ENCODE measurements at regions not wholly inside any gene's neighbourhood (a gene's known extent, or its start where the extent isn't known, plus 50 kb on each side); places are given as distances from the start of the nearest gene placed in this dataset.
A peak's percentile ranks its signal among the peaks of the same experiment; 100 is the strongest.

DNA sequence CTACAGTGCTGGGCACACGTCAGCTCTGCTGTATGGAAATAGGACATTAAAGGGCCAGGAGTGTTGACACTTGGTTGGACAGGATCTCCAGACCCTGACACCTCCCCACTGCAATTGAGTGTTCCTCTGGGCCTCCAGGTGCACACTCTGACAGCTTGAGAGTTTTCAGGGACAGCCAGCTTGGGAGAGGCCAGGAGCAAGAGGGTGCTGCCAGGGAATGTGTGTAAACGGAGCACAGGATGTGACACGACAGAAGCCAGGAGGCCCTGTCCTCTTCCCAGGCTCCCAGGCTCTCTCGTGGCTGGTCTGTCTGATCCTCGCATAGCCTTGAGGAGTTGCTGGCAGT, 318.1 kb upstream of the HS6ST1 start:
- ChIA-PET POLR2A (ENCODE audit: low non-redundant PET) (no interaction called here), CTCF (no interaction called here)
- DNase-seq (ENCODE audit: low spot score): no peak
- intact Hi-C loops (cut with micrococcal nuclease; ENCODE audit: unreplicated experiment): no loop called here
- Histone ChIP-seq H3K4me1 (ENCODE audit: insufficient read depth, low read length, poor library complexity, severe bottlenecking) (peaks cover 49% of the 10 kb centered on the region), H3K27me3 (replicated peaks; ENCODE audit: insufficient read depth, low read depth, low read length, poor library complexity) (no peaks in the 10 kb centered on the region), H3K36me3 (ENCODE audit: insufficient read depth, low read length, poor library complexity, severe bottlenecking) (no peaks in the 10 kb centered on the region), H3K4me3 (ENCODE audit: low read depth, low read length, poor library complexity, severe bottlenecking) (no peak overlapping the region), H3K27ac (ENCODE audit: low read depth, low read length, poor library complexity, severe bottlenecking) (peak overlapping the region; percentile 62), H3K9me3 (ENCODE audit: low read depth, low read length, poor library complexity, severe bottlenecking) (no peaks in the 10 kb centered on the region)
- no peak for TF ChIP-seq EZH2 (IDR thresholded peaks at IDR 0.05; ENCODE audit: borderline replicate concordance, low read depth, low read length, poor library complexity, severe bottlenecking)
- TF ChIP-seq, protein P1, sequence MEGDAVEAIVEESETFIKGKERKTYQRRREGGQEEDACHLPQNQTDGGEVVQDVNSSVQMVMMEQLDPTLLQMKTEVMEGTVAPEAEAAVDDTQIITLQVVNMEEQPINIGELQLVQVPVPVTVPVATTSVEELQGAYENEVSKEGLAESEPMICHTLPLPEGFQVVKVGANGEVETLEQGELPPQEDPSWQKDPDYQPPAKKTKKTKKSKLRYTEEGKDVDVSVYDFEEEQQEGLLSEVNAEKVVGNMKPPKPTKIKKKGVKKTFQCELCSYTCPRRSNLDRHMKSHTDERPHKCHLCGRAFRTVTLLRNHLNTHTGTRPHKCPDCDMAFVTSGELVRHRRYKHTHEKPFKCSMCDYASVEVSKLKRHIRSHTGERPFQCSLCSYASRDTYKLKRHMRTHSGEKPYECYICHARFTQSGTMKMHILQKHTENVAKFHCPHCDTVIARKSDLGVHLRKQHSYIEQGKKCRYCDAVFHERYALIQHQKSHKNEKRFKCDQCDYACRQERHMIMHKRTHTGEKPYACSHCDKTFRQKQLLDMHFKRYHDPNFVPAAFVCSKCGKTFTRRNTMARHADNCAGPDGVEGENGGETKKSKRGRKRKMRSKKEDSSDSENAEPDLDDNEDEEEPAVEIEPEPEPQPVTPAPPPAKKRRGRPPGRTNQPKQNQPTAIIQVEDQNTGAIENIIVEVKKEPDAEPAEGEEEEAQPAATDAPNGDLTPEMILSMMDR (conservative IDR thresholded peaks at IDR 0.05; ENCODE audit: low read depth, low read length): 0 out of 2 replicates have a peak, but pooled peaks have one; percentile 0
- BruUV-seq (replicated peaks): no TSS peak

DNA sequence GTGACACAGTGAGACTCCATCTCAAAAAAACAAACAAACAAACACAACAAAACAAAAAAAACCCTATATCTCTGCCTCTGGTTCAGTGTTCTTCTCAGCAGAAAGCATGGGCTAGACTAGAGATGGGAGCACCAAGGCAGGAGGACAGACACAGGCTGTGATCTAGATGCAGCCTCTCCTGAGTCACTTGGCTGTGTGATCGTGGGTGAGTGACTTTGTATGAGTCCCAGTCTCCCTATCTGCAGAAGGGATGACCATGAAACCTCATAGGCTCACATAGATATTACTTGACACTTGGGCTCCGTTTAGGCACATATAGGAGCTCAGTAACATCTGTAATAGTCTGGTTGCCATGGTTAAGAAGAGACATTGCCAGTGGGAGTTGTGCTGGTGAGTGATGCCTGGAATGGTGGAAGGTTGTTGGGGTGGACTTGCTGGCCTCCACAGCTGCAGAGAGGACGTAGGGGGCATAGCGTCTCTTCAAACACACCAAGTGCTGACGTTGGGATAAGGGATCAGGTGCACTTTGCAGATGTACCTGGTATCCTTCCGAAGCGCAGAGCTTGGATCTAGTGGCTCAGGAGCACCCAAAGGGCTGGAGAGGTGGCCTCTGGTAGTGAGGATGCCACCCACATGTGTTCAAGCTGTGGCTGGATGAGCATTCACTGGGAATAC, 318.9 kb upstream of the HS6ST1 start:
- peaks cover 49% of the 10 kb centered on the region for H3K4me1 ChIP-seq (ENCODE audit: insufficient read depth, low read length, poor library complexity, severe bottlenecking)
- TF ChIP-seq EZH2 (IDR thresholded peaks at IDR 0.05; ENCODE audit: borderline replicate concordance, low read depth, low read length, poor library complexity, severe bottlenecking): no peak
- TF ChIP-seq, protein P1 (conservative IDR thresholded peaks at IDR 0.05; ENCODE audit: low read depth, low read length): no peak
- no peaks in the 10 kb centered on the region for H3K36me3 ChIP-seq (ENCODE audit: insufficient read depth, low read length, poor library complexity, severe bottlenecking)
- H3K9me3 ChIP-seq (ENCODE audit: low read depth, low read length, poor library complexity, severe bottlenecking): no peaks in the 10 kb centered on the region
- no peaks in the 10 kb centered on the region for H3K27me3 ChIP-seq (replicated peaks; ENCODE audit: insufficient read depth, low read depth, low read length, poor library complexity)
- POLR2A ChIA-PET (ENCODE audit: low non-redundant PET): no interaction called here
- intact Hi-C loops (cut with micrococcal nuclease; ENCODE audit: unreplicated experiment): no loop called here
- no TSS peak for BruUV-seq (replicated peaks)
- no peak for DNase-seq (ENCODE audit: low spot score)
- peak overlapping the region; percentile 72 for H3K27ac ChIP-seq (ENCODE audit: low read depth, low read length, poor library complexity, severe bottlenecking)
- CTCF ChIA-PET: no interaction called here
- no peak overlapping the region for H3K4me3 ChIP-seq (ENCODE audit: low read depth, low read length, poor library complexity, severe bottlenecking)

DNA sequence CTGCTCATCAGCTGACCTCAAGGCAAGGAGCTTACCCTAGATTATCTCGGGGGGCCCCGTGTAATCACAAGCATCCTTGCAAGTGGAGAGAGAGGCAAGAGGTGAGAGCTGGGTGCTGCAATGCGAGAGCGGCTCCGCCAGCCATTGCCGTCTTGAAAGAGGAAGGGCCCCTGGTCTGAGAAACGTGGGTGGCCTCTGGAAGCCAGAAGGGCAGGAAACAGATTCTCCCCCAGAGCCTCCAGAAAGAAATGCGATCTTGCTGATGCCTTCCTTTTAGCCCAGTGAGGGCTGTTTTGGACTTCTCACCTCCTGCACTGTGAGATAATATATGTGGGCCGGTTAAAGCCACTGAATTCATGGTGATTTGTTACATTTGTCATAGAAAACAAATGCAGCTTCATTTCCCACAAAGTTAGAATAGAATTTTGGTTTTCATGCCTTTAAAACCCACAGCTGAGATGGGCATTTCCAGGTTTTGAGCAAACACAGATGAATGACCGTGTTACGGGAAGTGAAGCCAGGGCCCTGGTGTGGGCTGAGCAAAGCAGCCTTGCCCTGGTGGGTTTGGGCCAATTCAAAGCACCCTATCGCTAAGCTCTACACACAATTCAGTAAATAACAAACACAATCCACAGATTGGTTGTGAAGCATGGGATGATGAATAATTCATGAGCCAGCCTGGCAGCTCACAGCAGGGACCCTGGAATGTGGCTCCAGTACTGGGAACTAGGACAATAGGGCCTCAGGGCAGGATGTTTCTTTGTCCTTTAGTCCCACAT, 319.9 kb upstream of the HS6ST1 start:
- no peak overlapping the region for H3K4me3 ChIP-seq (ENCODE audit: low read depth, low read length, poor library complexity, severe bottlenecking)
- H3K4me1 ChIP-seq (ENCODE audit: insufficient read depth, low read length, poor library complexity, severe bottlenecking): peaks cover 49% of the 10 kb centered on the region
- ChIA-PET POLR2A (ENCODE audit: low non-redundant PET) (no interaction called here), CTCF (no interaction called here)
- intact Hi-C loops (cut with micrococcal nuclease; ENCODE audit: unreplicated experiment): no loop called here
- H3K9me3 ChIP-seq (ENCODE audit: low read depth, low read length, poor library complexity, severe bottlenecking): no peaks in the 10 kb centered on the region
- DNase-seq (ENCODE audit: low spot score): peak; percentile 94
- no peak for TF ChIP-seq EZH2 (IDR thresholded peaks at IDR 0.05; ENCODE audit: borderline replicate concordance, low read depth, low read length, poor library complexity, severe bottlenecking)
- TF ChIP-seq, protein P1 (conservative IDR thresholded peaks at IDR 0.05; ENCODE audit: low read depth, low read length): no peak
- peak overlapping the region; percentile 72 for H3K27ac ChIP-seq (ENCODE audit: low read depth, low read length, poor library complexity, severe bottlenecking)
- BruUV-seq (replicated peaks): TSS peak; percentile 96
- no peaks in the 10 kb centered on the region for H3K27me3 ChIP-seq (replicated peaks; ENCODE audit: insufficient read depth, low read depth, low read length, poor library complexity)
- H3K36me3 ChIP-seq (ENCODE audit: insufficient read depth, low read length, poor library complexity, severe bottlenecking): no peaks in the 10 kb centered on the region

Data from A673 (cell line).